ENCODE measurements at regions not wholly inside any gene's neighbourhood (a gene's known extent, or its start where the extent isn't known, plus 50 kb on each side); places are given as distances from the start of the nearest gene placed in this dataset.
"Not testable (repeated sequence)": the region's sequence is repeated elsewhere in the genome, so short reads cannot be mapped to it uniquely, and the experiment has no call there.

- FAIRE-seq, result no peak
- no peak for DNase-seq (ENCODE audit: insufficient read length, low spot score)
Observed at GRCh38 chr2:156765450-156765849, 329.3 kb downstream of the GPD2 start.

GRCh38 chr2:156769802-156770201 is 333.6 kb downstream of the GPD2 start:
- DNase-seq (ENCODE audit: insufficient read length, low spot score), result no peak
- FAIRE-seq, result no peak

GRCh38 chr2:156778916-156779315 is 342.7 kb downstream of the GPD2 start:
- DNase-seq (ENCODE audit: insufficient read length, low spot score) (no peak), FAIRE-seq (no peak)

GRCh38 chr2:156779416-156780120 is 343.4 kb downstream of the GPD2 start:
- FAIRE-seq, result no peak
- no peak for DNase-seq (ENCODE audit: insufficient read length, low spot score)

- FAIRE-seq; DNase-seq (ENCODE audit: insufficient read length, low spot score): not testable (repeated sequence)
Observed at GRCh38 chr2:156781677-156782076, 345.5 kb downstream of the GPD2 start.

- DNase-seq (ENCODE audit: insufficient read length, low spot score), result no peak
Observed at GRCh38 chr2:156784020-156784701, 348.0 kb downstream of the GPD2 start.

GRCh38 chr2:156787517-156787916 is 351.3 kb downstream of the GPD2 start:
- FAIRE-seq (no peak), DNase-seq (ENCODE audit: insufficient read length, low spot score) (no peak)

More at GRCh38 chr2:156784020-156784701, 348.0 kb downstream of the GPD2 start:
- no peak for FAIRE-seq

- DNase-seq (ENCODE audit: insufficient read length, low spot score), result no peak
- FAIRE-seq, result no peak
Observed at GRCh38 chr2:156790343-156791037, 354.3 kb downstream of the GPD2 start.

- DNase-seq (ENCODE audit: insufficient read length, low spot score) (no peak), FAIRE-seq (no peak)
Observed at GRCh38 chr2:156792242-156792840, 356.2 kb downstream of the GPD2 start.

- DNase-seq (ENCODE audit: insufficient read length, low spot score) (no peak), FAIRE-seq (no peak)
Observed at GRCh38 chr2:156797832-156798231, 361.7 kb downstream of the GPD2 start.

GRCh38 chr2:156800065-156800653 is 364.0 kb downstream of the GPD2 start:
- FAIRE-seq (no peak), DNase-seq (ENCODE audit: insufficient read length, low spot score) (no peak)

GRCh38 chr2:156800781-156801361 is 364.7 kb downstream of the GPD2 start:
- FAIRE-seq, result no peak

GRCh38 chr2:156803243-156803642 is 367.1 kb downstream of the GPD2 start:
- DNase-seq (ENCODE audit: insufficient read length, low spot score) (no peak), FAIRE-seq (no peak)

More at GRCh38 chr2:156800781-156801361, 364.7 kb downstream of the GPD2 start:
- no peak for DNase-seq (ENCODE audit: insufficient read length, low spot score)

- DNase-seq (ENCODE audit: insufficient read length, low spot score) (no peak), FAIRE-seq (no peak)
Observed at GRCh38 chr2:156803967-156804366, 367.8 kb downstream of the GPD2 start.

- DNase-seq (ENCODE audit: insufficient read length, low spot score), result no peak
- no peak for FAIRE-seq
Observed at GRCh38 chr2:156810094-156810493, 373.9 kb downstream of the GPD2 start.

GRCh38 chr2:156812496-156812895 is 376.3 kb downstream of the GPD2 start:
- FAIRE-seq (no peak), DNase-seq (ENCODE audit: insufficient read length, low spot score) (no peak)

- no peak for FAIRE-seq
- DNase-seq (ENCODE audit: insufficient read length, low spot score), result no peak
Observed at GRCh38 chr2:156817430-156817829, 381.3 kb downstream of the GPD2 start.

- DNase-seq (ENCODE audit: insufficient read length, low spot score) (no peak), FAIRE-seq (no peak)
Observed at GRCh38 chr2:156818221-156818620, 382.0 kb downstream of the GPD2 start.

GRCh38 chr2:156818944-156819343 is 382.8 kb downstream of the GPD2 start:
- DNase-seq (ENCODE audit: insufficient read length, low spot score) (no peak), FAIRE-seq (no peak)

GRCh38 chr2:156826341-156826933 is 390.3 kb downstream of the GPD2 start:
- FAIRE-seq (no peak), DNase-seq (ENCODE audit: insufficient read length, low spot score) (no peak)
